Neural progenitor cell (in vitro differentiated cells): ENCODE measurements at regions not wholly inside any gene's neighbourhood (a gene's known extent, or its start where the extent isn't known, plus 50 kb on each side); places are given as distances from the start of the nearest gene placed in this dataset.

Source experiments
- DNase-seq: peaks from one replicate; pipeline ENCODE4 v3.0.0-alpha.2; 2016; ENCODE audit warnings: low spot score
- H2AFZ ChIP-seq: fragments of 200-600 bp; sonication (generic); replicated peaks from 2 replicates; pipeline ENCODE4 v1.6.1; 2016; ENCODE audit warnings: antibody characterized with exemption
- H3F3A ChIP-seq: fragments of 200-600 bp; sonication (generic); 2 replicates; pipeline ENCODE4 v1.6.1; 2016; ENCODE audit warnings: antibody characterized with exemption, low read depth
- H3K27ac ChIP-seq: fragments of 200-600 bp; sonication (generic); 2 replicates; pipeline ENCODE4 v1.5.1; 2016; ENCODE audit warnings: mild to moderate bottlenecking
- H3K27me3 ChIP-seq: fragments of 200-600 bp; sonication (generic); 2 replicates; pipeline ENCODE4 v1.6.1; 2016; ENCODE audit warnings: mild to moderate bottlenecking, moderate library complexity
- H3K36me3 ChIP-seq: fragments of 200-600 bp; sonication (generic); 2 replicates; pipeline ENCODE4 v1.5.1; 2016
- H3K4me1 ChIP-seq: fragments of 200-600 bp; sonication (generic); 2 replicates; pipeline ENCODE4 v1.6.1; 2016; ENCODE audit warnings: mixed run types
- H3K4me2 ChIP-seq: fragments of 200-600 bp; sonication (generic); 2 replicates; pipeline ENCODE4 v1.6.1; 2016
- H3K4me3 ChIP-seq: fragments of 200-600 bp; sonication (generic); 2 replicates; pipeline ENCODE4 v1.5.1; 2016
- H3K79me2 ChIP-seq: fragments of 200-600 bp; sonication (generic); 2 replicates; pipeline ENCODE4 v1.6.1; 2016; ENCODE audit warnings: low read depth
- H3K9ac ChIP-seq: fragments of 200-600 bp; sonication (generic); 2 replicates; pipeline ENCODE4 v1.6.1; 2016
- H3K9me3 ChIP-seq: fragments of 200-600 bp; sonication (generic); 2 replicates; pipeline ENCODE4 v1.5.1; 2016; ENCODE audit warnings: low read depth
- H4K20me1 ChIP-seq: fragments of 200-600 bp; sonication (generic); 2 replicates; pipeline ENCODE4 v1.6.1; 2016; ENCODE audit warnings: low read depth
- H3K27ac Mint-ChIP-seq: 3 replicates; pipeline ENCODE4 v1.8.0; 2021; ENCODE audit warnings: mixed read lengths
- H3K27me3 Mint-ChIP-seq: 2 replicates; pipeline ENCODE4 v1.8.0; 2022; ENCODE audit warnings: low read depth, mild to moderate bottlenecking, inconsistent platforms, moderate library complexity, mixed read lengths; ENCODE audit not compliant: insufficient read depth
- H3K36me3 Mint-ChIP-seq: 3 replicates; pipeline ENCODE4 v1.8.0; 2021; ENCODE audit warnings: mixed read lengths
- H3K4me1 Mint-ChIP-seq: 3 replicates; pipeline ENCODE4 v1.8.0; 2021; ENCODE audit warnings: mixed read lengths
- H3K4me3 Mint-ChIP-seq: 3 replicates; pipeline ENCODE4 v1.8.0; 2021; ENCODE audit warnings: mild to moderate bottlenecking, moderate library complexity, mixed read lengths
- H3K9me3 Mint-ChIP-seq: 3 replicates; pipeline ENCODE4 v1.8.0; 2020; ENCODE audit warnings: mixed read lengths
- CTCF ChIP-seq: fragments of 200-600 bp; sonication (generic); IDR thresholded peaks from 2 replicates; pipeline ENCODE4 v1.5.1; 2017; ENCODE audit warnings: antibody characterized with exemption, mild to moderate bottlenecking
- EZH2 ChIP-seq: fragments of 200-600 bp; sonication (generic); IDR thresholded peaks from 2 replicates; pipeline ENCODE4 v1.6.1; 2017; ENCODE audit warnings: antibody characterized with exemption, mild to moderate bottlenecking, moderate library complexity
- EZH2phosphoT487 ChIP-seq: fragments of 200-600 bp; sonication (generic); IDR thresholded peaks from 2 replicates; pipeline ENCODE4 v1.6.1; 2017; ENCODE audit warnings: antibody characterized with exemption

- H3K4me1 Mint-ChIP-seq = peaks cover 9% of the 10 kb centered on the region
- Histone ChIP-seq H3K27ac (no peak overlapping the region), H3K79me2 (no peaks in the 10 kb centered on the region), H3K27me3 (no peaks in the 10 kb centered on the region), H4K20me1 (no peaks in the 10 kb centered on the region), H3K4me3 (no peak overlapping the region), H3K4me1 (no peaks in the 10 kb centered on the region), H3K9me3 (no peaks in the 10 kb centered on the region), H2AFZ (peak overlapping the region; percentile 53), H3K36me3 (no peaks in the 10 kb centered on the region), H3K4me2 (no peak overlapping the region), H3K9ac (no peak overlapping the region), H3F3A (no peaks in the 10 kb centered on the region)
- TF ChIP-seq EZH2phosphoT487 = no peak
- no peak for TF ChIP-seq CTCF
- no peak for TF ChIP-seq EZH2
- peak overlapping the region; percentile 85 for H3K27ac Mint-ChIP-seq
- no peak for DNase-seq
- H3K27me3 Mint-ChIP-seq = no peaks in the 10 kb centered on the region
- peaks cover 19% of the 10 kb centered on the region for H3K9me3 Mint-ChIP-seq
- H3K4me3 Mint-ChIP-seq = no peak overlapping the region
- H3K36me3 Mint-ChIP-seq = peaks cover 30% of the 10 kb centered on the region
Measured at GRCh38 chr21:16342932-16343331, 613.1 kb downstream of the USP25 start.

GRCh38 chr21:16343776-16344175, 614.0 kb downstream of the USP25 start:
- TF ChIP-seq CTCF (no peak), EZH2phosphoT487 (no peak), EZH2 (no peak)
- H3K27me3 Mint-ChIP-seq = no peaks in the 10 kb centered on the region
- no peak for DNase-seq
- no peak overlapping the region for H3K4me3 ChIP-seq
- H3K4me2 ChIP-seq = no peak overlapping the region
- H2AFZ ChIP-seq = no peak overlapping the region
- no peak overlapping the region for H3K27ac Mint-ChIP-seq
- no peak overlapping the region for H3K27ac ChIP-seq
- peaks cover 16% of the 10 kb centered on the region for H3K9me3 Mint-ChIP-seq
- no peaks in the 10 kb centered on the region for H3K79me2 ChIP-seq
- no peak overlapping the region for H3K9ac ChIP-seq
- no peaks in the 10 kb centered on the region for H3K4me1 ChIP-seq
- H3K4me1 Mint-ChIP-seq = peaks cover 9% of the 10 kb centered on the region
- H3K9me3 ChIP-seq = no peaks in the 10 kb centered on the region
- H3K27me3 ChIP-seq = no peaks in the 10 kb centered on the region
- no peaks in the 10 kb centered on the region for H3K36me3 ChIP-seq
- no peaks in the 10 kb centered on the region for H4K20me1 ChIP-seq
- no peaks in the 10 kb centered on the region for H3F3A ChIP-seq
- peaks cover 24% of the 10 kb centered on the region for H3K36me3 Mint-ChIP-seq
- H3K4me3 Mint-ChIP-seq = no peak overlapping the region

- Histone ChIP-seq H4K20me1 (no peaks in the 10 kb centered on the region), H2AFZ (no peak overlapping the region), H3K79me2 (no peaks in the 10 kb centered on the region), H3K4me1 (no peaks in the 10 kb centered on the region), H3K27me3 (no peaks in the 10 kb centered on the region), H3K9me3 (no peaks in the 10 kb centered on the region), H3K4me3 (no peak overlapping the region), H3K9ac (no peak overlapping the region), H3K4me2 (no peak overlapping the region), H3F3A (no peaks in the 10 kb centered on the region), H3K27ac (no peak overlapping the region), H3K36me3 (no peaks in the 10 kb centered on the region)
- Mint-ChIP-seq H3K27ac (no peak overlapping the region), H3K27me3 (no peaks in the 10 kb centered on the region), H3K4me3 (no peak overlapping the region), H3K9me3 (peaks cover 9% of the 10 kb centered on the region), H3K4me1 (peaks cover 9% of the 10 kb centered on the region), H3K36me3 (peaks cover 18% of the 10 kb centered on the region)
- no peak for DNase-seq
- no peak for TF ChIP-seq EZH2phosphoT487
- TF ChIP-seq EZH2 = no peak
- TF ChIP-seq CTCF = no peak
Measured at GRCh38 chr21:16345757-16346156, 616.0 kb downstream of the USP25 start.

GRCh38 chr21:16347223-16347622, 617.4 kb downstream of the USP25 start:
- no peak overlapping the region for H2AFZ ChIP-seq
- Mint-ChIP-seq H3K9me3 (peaks cover 15% of the 10 kb centered on the region), H3K4me3 (no peak overlapping the region), H3K36me3 (peaks cover 27% of the 10 kb centered on the region), H3K27me3 (no peaks in the 10 kb centered on the region), H3K27ac (no peak overlapping the region), H3K4me1 (peaks cover 9% of the 10 kb centered on the region)
- no peaks in the 10 kb centered on the region for H4K20me1 ChIP-seq
- no peak overlapping the region for H3K9ac ChIP-seq
- no peak overlapping the region for H3K27ac ChIP-seq
- H3K79me2 ChIP-seq = no peaks in the 10 kb centered on the region
- no peaks in the 10 kb centered on the region for H3K27me3 ChIP-seq
- H3K9me3 ChIP-seq = no peaks in the 10 kb centered on the region
- H3F3A ChIP-seq = no peaks in the 10 kb centered on the region
- TF ChIP-seq EZH2 (no peak), CTCF (no peak), EZH2phosphoT487 (no peak)
- no peak overlapping the region for H3K4me3 ChIP-seq
- no peaks in the 10 kb centered on the region for H3K4me1 ChIP-seq
- DNase-seq = no peak
- H3K36me3 ChIP-seq = no peaks in the 10 kb centered on the region
- H3K4me2 ChIP-seq = no peak overlapping the region
